ENCODE measurements at regions not wholly inside any gene's neighbourhood (a gene's known extent, or its start where the extent isn't known, plus 50 kb on each side); places are given as distances from the start of the nearest gene placed in this dataset.

DNA sequence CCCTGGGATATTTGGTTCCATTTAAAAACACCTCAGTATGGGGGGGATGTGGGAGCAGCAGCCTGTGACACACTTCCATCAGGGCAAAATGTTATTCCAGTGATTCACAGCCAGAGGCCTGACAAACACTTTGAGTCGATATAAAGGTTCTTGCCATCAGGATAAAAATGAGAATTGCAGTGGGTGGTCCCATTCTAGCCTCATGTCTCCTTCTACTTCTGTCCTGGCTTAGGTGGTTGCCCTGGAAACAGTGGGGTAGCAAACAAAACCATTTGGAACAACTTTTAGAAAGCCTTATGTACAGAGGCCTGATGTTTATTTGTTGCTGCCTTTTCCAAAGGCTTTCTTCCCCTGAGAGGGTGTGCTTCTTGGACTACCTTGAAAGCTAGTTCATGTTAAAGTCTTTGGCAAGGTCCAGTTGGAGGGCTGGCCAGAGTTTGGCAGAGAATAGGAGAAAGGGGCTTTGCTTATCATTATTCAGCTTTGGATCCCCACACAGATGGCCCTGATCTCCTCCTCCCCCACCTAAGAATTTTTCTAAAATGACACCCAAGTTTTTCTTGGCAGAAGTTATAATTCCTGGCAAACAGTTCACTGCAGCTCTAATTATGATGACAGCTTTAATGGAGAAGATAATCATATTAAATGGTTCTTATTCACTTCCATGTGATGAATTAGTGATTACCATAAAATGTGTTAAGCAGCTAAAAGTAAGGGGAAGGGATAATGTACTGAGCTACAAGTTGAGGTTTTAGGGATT, 84.2 kb upstream of the ZNF280D start:
- Histone ChIP-seq H3K4me1 (no peaks in the 10 kb centered on the region), H3K36me3 (no peaks in the 10 kb centered on the region), H3K27ac (no peak overlapping the region), H3K27me3 (no peaks in the 10 kb centered on the region), H3K4me3 (no peak overlapping the region), H3K9me3 (no peaks in the 10 kb centered on the region)
- DNase-seq (ENCODE audit: low spot score in 2 of 2) = no peak
- intact Hi-C loops (cut with DNase I; ENCODE audit: low total_unique reads) = no loop called here
- TF ChIP-seq POLR2A (IDR thresholded peaks at IDR 0.05) = no peak
- no peak for TF ChIP-seq POLR2AphosphoS5 (IDR thresholded peaks at IDR 0.05)
- TF ChIP-seq, protein P1, sequence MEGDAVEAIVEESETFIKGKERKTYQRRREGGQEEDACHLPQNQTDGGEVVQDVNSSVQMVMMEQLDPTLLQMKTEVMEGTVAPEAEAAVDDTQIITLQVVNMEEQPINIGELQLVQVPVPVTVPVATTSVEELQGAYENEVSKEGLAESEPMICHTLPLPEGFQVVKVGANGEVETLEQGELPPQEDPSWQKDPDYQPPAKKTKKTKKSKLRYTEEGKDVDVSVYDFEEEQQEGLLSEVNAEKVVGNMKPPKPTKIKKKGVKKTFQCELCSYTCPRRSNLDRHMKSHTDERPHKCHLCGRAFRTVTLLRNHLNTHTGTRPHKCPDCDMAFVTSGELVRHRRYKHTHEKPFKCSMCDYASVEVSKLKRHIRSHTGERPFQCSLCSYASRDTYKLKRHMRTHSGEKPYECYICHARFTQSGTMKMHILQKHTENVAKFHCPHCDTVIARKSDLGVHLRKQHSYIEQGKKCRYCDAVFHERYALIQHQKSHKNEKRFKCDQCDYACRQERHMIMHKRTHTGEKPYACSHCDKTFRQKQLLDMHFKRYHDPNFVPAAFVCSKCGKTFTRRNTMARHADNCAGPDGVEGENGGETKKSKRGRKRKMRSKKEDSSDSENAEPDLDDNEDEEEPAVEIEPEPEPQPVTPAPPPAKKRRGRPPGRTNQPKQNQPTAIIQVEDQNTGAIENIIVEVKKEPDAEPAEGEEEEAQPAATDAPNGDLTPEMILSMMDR (IDR thresholded peaks at IDR 0.05) = no peak

DNA sequence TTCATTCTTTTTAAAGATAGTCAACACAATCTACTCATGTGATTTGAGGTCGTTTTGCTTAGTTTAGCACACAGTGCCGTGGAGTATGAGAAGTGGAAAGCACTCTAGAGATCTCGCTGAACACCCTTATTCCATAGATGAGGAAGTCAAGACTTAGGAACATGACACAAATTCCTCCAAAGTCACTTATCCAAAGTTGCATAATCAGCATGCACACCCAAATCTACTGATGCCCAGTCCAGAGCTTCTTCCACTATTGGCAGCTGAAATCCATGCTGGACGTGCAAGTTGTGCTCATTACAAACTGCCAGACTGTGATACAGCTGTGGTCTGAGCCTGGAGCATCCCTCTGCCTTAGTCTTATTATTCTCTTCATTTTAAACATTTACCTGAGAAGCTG, 83.5 kb upstream of the ZNF280D start:
- no peak for DNase-seq (ENCODE audit: low spot score in 2 of 2)
- no peaks in the 10 kb centered on the region for H3K4me1 ChIP-seq
- H3K27ac ChIP-seq = no peak overlapping the region
- no peak overlapping the region for H3K4me3 ChIP-seq
- H3K27me3 ChIP-seq = no peaks in the 10 kb centered on the region
- no peaks in the 10 kb centered on the region for H3K9me3 ChIP-seq
- TF ChIP-seq, protein P1 (IDR thresholded peaks at IDR 0.05) = no peak
- no peak for TF ChIP-seq POLR2A (IDR thresholded peaks at IDR 0.05)
- no peak for TF ChIP-seq POLR2AphosphoS5 (IDR thresholded peaks at IDR 0.05)
- intact Hi-C loops (cut with DNase I; ENCODE audit: low total_unique reads) = no loop called here
- no peaks in the 10 kb centered on the region for H3K36me3 ChIP-seq

DNA sequence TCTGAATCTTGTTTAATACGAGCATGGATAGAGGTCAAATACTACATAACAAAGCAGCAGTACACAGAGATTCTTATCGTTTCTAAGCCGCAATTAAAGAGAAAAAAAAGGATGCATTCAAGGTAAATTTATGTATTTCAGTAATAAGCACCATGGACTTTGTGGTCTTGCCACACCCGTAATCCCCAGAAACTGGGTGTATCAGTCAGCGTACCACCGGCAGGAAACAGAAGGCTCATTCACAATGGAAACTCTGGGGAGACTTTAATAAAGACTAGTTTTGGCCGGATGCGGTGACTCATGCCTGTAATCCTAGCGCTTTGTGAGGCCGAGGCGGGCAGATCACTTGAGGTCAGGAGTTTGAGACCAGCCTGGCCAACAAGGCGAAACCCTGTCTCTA, 81.9 kb upstream of the ZNF280D start:
- TF ChIP-seq POLR2AphosphoS5 (IDR thresholded peaks at IDR 0.05) (peak in 2 of 3 donors; percentile 24 to 27), POLR2A (IDR thresholded peaks at IDR 0.05) (no peak)
- Histone ChIP-seq H3K36me3 (no peaks in the 10 kb centered on the region), H3K27ac (no peak overlapping the region), H3K9me3 (no peaks in the 10 kb centered on the region), H3K4me3 (no peak overlapping the region), H3K4me1 (no peaks in the 10 kb centered on the region), H3K27me3 (no peaks in the 10 kb centered on the region)
- DNase-seq (ENCODE audit: low spot score in 2 of 2) = no peak
- intact Hi-C loops (cut with DNase I; ENCODE audit: low total_unique reads) = no loop called here

DNA sequence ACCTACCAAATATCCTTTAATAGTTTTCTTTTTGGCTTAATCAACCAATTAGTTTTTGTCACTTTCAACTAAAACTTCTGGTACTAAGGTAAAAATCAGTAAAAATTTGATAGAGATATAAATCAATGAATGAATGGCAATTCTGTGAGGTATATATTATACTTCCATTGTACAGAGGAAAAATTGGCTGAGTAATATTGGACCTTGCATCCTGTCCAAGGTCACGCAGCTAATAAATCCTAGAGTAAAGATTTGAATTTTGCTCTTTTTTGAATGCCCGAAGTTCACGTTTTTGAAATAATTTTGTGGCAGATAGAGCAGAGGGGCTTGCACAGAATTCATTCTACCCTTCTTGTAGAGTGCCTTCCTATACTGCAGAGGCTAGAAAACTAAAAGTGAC, 81.1 kb upstream of the ZNF280D start:
- Histone ChIP-seq H3K27me3 (no peaks in the 10 kb centered on the region), H3K9me3 (no peaks in the 10 kb centered on the region), H3K36me3 (no peaks in the 10 kb centered on the region), H3K27ac (no peak overlapping the region), H3K4me1 (no peaks in the 10 kb centered on the region), H3K4me3 (no peak overlapping the region)
- TF ChIP-seq, protein P1 (IDR thresholded peaks at IDR 0.05) = no peak
- no peak for TF ChIP-seq POLR2AphosphoS5 (IDR thresholded peaks at IDR 0.05)
- TF ChIP-seq POLR2A (IDR thresholded peaks at IDR 0.05) = no peak
- intact Hi-C loops (cut with DNase I; ENCODE audit: low total_unique reads) = no loop called here
- no peak for DNase-seq (ENCODE audit: low spot score in 2 of 2)

DNA sequence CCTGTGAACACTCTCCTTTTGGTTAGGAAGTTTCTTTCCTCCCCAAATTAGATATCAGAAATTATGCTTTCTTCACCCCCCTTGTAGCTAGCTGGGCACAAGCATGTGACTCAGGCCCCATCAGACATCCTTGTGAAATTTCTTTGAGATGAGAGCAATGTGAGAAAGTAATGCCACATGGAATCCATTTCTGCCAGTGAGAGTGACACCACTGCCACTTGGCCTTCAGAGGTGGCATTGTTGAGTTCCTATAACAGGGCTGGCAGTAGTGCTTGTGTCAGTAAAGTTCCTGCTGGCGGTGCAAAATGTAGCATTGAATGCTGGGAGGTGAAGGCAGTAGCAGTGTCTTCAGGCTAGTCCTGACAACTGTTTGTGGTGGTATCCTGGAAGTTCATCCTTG, 80.7 kb upstream of the ZNF280D start:
- DNase-seq (ENCODE audit: low spot score in 2 of 2) = no peak

More for the DNA sequence above, 80.7 kb upstream of the ZNF280D start:
- no peaks in the 10 kb centered on the region for H3K27me3 ChIP-seq
- H3K9me3 ChIP-seq = no peaks in the 10 kb centered on the region
- H3K27ac ChIP-seq = no peak overlapping the region
- TF ChIP-seq, protein P1 (IDR thresholded peaks at IDR 0.05) = no peak
- TF ChIP-seq POLR2AphosphoS5 (IDR thresholded peaks at IDR 0.05) (no peak), POLR2A (IDR thresholded peaks at IDR 0.05) (no peak)
- intact Hi-C loops (cut with DNase I; ENCODE audit: low total_unique reads) = no loop called here
- no peak overlapping the region for H3K4me3 ChIP-seq
- H3K36me3 ChIP-seq = no peaks in the 10 kb centered on the region
- H3K4me1 ChIP-seq = no peaks in the 10 kb centered on the region
